Thymus (tissue), 11 donors: ENCODE measurements at regions not wholly inside any gene's neighbourhood (a gene's known extent, or its start where the extent isn't known, plus 50 kb on each side); places are given as distances from the start of the nearest gene placed in this dataset.

Source experiments
- DNase-seq, 9 donors: peaks; one replicate each; pipeline ENCODE4 v3.0.0-alpha.2; 2013; ENCODE audit warnings: low spot score in 9 of 9, low read depth in 6 of 9, missing footprints in 1 of 9
- H3K27ac ChIP-seq, 2 donors: one replicate each; pipeline ENCODE4 v1.5.1; 2013; ENCODE audit warnings: control low read depth in 1 of 2, low read depth in 1 of 2, low read length in 1 of 2, mild to moderate bottlenecking in 1 of 2, moderate library complexity in 1 of 2
- H3K27me3 ChIP-seq, 2 donors: one replicate each; pipeline ENCODE4 v1.5.1; 2013; ENCODE audit warnings: low read length in 1 of 2; ENCODE audit not compliant: control insufficient read depth in 2 of 2, insufficient read depth in 1 of 2
- H3K36me3 ChIP-seq, 2 donors: one replicate each; pipeline ENCODE4 v1.5.1; 2013; ENCODE audit warnings: low read length in 1 of 2, mild to moderate bottlenecking in 1 of 2, moderate library complexity in 1 of 2; ENCODE audit not compliant: control insufficient read depth in 2 of 2, insufficient read depth in 2 of 2
- H3K4me1 ChIP-seq, 2 donors: one replicate each; pipeline ENCODE4 v1.5.1; 2013; ENCODE audit warnings: low read length in 2 of 2; ENCODE audit not compliant: control insufficient read depth in 2 of 2, insufficient read depth in 2 of 2
- H3K4me3 ChIP-seq, 2 donors: one replicate each; pipeline ENCODE4 v1.5.1; 2013; ENCODE audit warnings: low read length in 2 of 2, control low read depth in 1 of 2, mild to moderate bottlenecking in 1 of 2
- H3K9me3 ChIP-seq, 2 donors: one replicate each; pipeline ENCODE4 v1.5.1; 2013; ENCODE audit warnings: low read length in 1 of 2, mild to moderate bottlenecking in 1 of 2; ENCODE audit not compliant: control insufficient read depth in 2 of 2, insufficient read depth in 1 of 2
- WGBS: extraction: QIAGEN DNeasy Blood & Tissue Kit; methylation state at CpG from one replicate; pipeline ENCODE4 v1.1.7; 2013; 5-methylcytosine and 5-hydroxymethylcytosine counted together
- donor health status: healthy.

- 85% methylated on average over 1 of the region's 1 CpG for WGBS
- Histone ChIP-seq H3K4me1 (no peaks in the 10 kb centered on the region), H3K36me3 (no peaks in the 10 kb centered on the region), H3K9me3 (no peaks in the 10 kb centered on the region), H3K27ac (no peak overlapping the region), H3K27me3 (no peaks in the 10 kb centered on the region), H3K4me3 (no peak overlapping the region)
- no peak for DNase-seq
Measured at GRCh38 chr18:47317824-47318508, 66.5 kb upstream of the SKOR2 start.

- Histone ChIP-seq H3K9me3 (no peaks in the 10 kb centered on the region), H3K36me3 (no peaks in the 10 kb centered on the region), H3K4me1 (no peaks in the 10 kb centered on the region), H3K27me3 (no peaks in the 10 kb centered on the region), H3K4me3 (no peak overlapping the region), H3K27ac (no peak overlapping the region)
- WGBS = 88% methylated on average over 4 of the region's 4 CpGs
- DNase-seq = no peak
Measured at GRCh38 chr18:47316924-47317323, 65.5 kb upstream of the SKOR2 start.

GRCh38 chr18:47313901-47314300 is 62.4 kb upstream of the SKOR2 start:
- no peaks in the 10 kb centered on the region for H3K9me3 ChIP-seq
- DNase-seq = no peak
- H3K4me3 ChIP-seq = no peak overlapping the region
- H3K36me3 ChIP-seq = no peaks in the 10 kb centered on the region
- WGBS = 83% methylated on average over 4 of the region's 4 CpGs
- no peaks in the 10 kb centered on the region for H3K4me1 ChIP-seq
- no peak overlapping the region for H3K27ac ChIP-seq
- no peaks in the 10 kb centered on the region for H3K27me3 ChIP-seq

GRCh38 chr18:47311585-47311984 is 60.1 kb upstream of the SKOR2 start:
- 90% methylated on average over 2 of the region's 2 CpGs for WGBS
- Histone ChIP-seq H3K36me3 (no peaks in the 10 kb centered on the region), H3K4me1 (no peaks in the 10 kb centered on the region), H3K27me3 (no peaks in the 10 kb centered on the region), H3K9me3 (no peaks in the 10 kb centered on the region), H3K27ac (no peak overlapping the region), H3K4me3 (no peak overlapping the region)
- DNase-seq = no peak
